ENCODE measurements at regions not wholly inside any gene's neighbourhood (a gene's known extent, or its start where the extent isn't known, plus 50 kb on each side); places are given as distances from the start of the nearest gene placed in this dataset.

DNA sequence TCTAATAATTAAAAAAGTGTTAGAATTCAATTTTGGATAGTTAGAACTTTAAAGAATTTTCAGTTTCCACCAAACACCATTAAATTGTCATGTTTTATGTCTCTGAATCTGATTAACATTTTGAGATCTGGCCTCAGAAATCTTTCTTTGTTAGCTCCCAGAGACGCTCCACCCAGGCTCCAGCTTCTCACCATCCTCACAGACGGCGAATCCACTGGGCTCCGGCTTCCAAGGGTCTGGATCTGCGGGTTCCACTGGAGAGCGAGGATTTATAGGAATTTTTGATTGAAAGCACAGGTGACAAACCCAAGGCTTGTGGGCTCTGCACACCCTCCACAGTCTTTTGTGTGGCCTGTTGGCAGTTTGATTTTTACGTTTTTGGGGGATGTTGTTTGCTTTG lies 160.6 kb downstream of the URI1 start:
- H4K20me1 ChIP-seq (ENCODE audit: insufficient read depth, low read length) = no peaks in the 10 kb centered on the region
- no peak for TF ChIP-seq EZH2phosphoT487 (IDR thresholded peaks at IDR 0.05; ENCODE audit: low read length)
- TF ChIP-seq, protein P1, sequence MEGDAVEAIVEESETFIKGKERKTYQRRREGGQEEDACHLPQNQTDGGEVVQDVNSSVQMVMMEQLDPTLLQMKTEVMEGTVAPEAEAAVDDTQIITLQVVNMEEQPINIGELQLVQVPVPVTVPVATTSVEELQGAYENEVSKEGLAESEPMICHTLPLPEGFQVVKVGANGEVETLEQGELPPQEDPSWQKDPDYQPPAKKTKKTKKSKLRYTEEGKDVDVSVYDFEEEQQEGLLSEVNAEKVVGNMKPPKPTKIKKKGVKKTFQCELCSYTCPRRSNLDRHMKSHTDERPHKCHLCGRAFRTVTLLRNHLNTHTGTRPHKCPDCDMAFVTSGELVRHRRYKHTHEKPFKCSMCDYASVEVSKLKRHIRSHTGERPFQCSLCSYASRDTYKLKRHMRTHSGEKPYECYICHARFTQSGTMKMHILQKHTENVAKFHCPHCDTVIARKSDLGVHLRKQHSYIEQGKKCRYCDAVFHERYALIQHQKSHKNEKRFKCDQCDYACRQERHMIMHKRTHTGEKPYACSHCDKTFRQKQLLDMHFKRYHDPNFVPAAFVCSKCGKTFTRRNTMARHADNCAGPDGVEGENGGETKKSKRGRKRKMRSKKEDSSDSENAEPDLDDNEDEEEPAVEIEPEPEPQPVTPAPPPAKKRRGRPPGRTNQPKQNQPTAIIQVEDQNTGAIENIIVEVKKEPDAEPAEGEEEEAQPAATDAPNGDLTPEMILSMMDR (IDR thresholded peaks at IDR 0.05; ENCODE audit: low read length) = no peak
- H3K9me3 ChIP-seq (replicated peaks; ENCODE audit: insufficient read depth, low read length) = no peaks in the 10 kb centered on the region
- no peak overlapping the region for H3K27ac ChIP-seq (ENCODE audit: low read length)
- no peaks in the 10 kb centered on the region for H3F3A ChIP-seq (ENCODE audit: insufficient read depth, low read length)
- H3K4me3 ChIP-seq (ENCODE audit: low read length) = no peak overlapping the region
- H3K27me3 ChIP-seq (replicated peaks; ENCODE audit: insufficient read depth, low read length) = peaks cover 76% of the 10 kb centered on the region
- no peak for DNase-seq
- no peak overlapping the region for H3K4me2 ChIP-seq (ENCODE audit: low read depth, low read length)
- H2AFZ ChIP-seq (ENCODE audit: low read length) = no peak overlapping the region
- no peak overlapping the region for H3K9ac ChIP-seq (ENCODE audit: low read length)
- H3K79me2 ChIP-seq (ENCODE audit: low read length) = no peaks in the 10 kb centered on the region
- no peaks in the 10 kb centered on the region for H3K9me2 ChIP-seq (replicated peaks; ENCODE audit: insufficient read depth, low read length)
- no peaks in the 10 kb centered on the region for H3K36me3 ChIP-seq (replicated peaks; ENCODE audit: insufficient read depth, low read length)
- no peaks in the 10 kb centered on the region for H3K4me1 ChIP-seq (ENCODE audit: low read length)

DNA sequence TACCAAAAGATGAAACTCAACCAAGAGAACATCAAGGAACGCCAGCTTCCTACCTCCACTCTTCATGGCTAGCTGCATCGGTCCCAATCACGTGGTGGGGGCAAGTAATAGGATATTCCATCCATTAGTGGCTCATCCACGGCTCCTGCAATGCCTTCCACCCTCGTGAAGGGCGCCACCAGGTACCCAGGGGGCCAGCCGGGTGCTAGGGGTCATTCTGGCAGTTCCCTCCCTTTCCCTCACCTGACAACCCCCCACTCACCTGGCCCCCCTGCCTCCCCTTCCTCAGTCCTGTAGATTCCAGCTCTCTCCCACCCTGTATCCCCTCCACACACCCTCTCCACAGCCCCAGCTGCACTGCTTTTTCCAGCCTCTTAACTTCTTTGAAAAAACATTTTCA lies 161.9 kb downstream of the URI1 start:
- Histone ChIP-seq H3K9me3 (replicated peaks; ENCODE audit: insufficient read depth, low read length) (no peaks in the 10 kb centered on the region), H2AFZ (ENCODE audit: low read length) (no peak overlapping the region), H3K27ac (ENCODE audit: low read length) (no peak overlapping the region), H3K4me2 (ENCODE audit: low read depth, low read length) (no peak overlapping the region), H3K9ac (ENCODE audit: low read length) (no peak overlapping the region), H4K20me1 (ENCODE audit: insufficient read depth, low read length) (no peaks in the 10 kb centered on the region), H3K27me3 (replicated peaks; ENCODE audit: insufficient read depth, low read length) (peaks cover 80% of the 10 kb centered on the region), H3K4me3 (ENCODE audit: low read length) (no peak overlapping the region), H3K4me1 (ENCODE audit: low read length) (no peaks in the 10 kb centered on the region), H3K36me3 (replicated peaks; ENCODE audit: insufficient read depth, low read length) (no peaks in the 10 kb centered on the region), H3F3A (ENCODE audit: insufficient read depth, low read length) (no peaks in the 10 kb centered on the region), H3K9me2 (replicated peaks; ENCODE audit: insufficient read depth, low read length) (no peaks in the 10 kb centered on the region), H3K79me2 (ENCODE audit: low read length) (no peaks in the 10 kb centered on the region)
- no peak for DNase-seq
- TF ChIP-seq EZH2 (optimal IDR thresholded peaks at IDR 0.05; ENCODE audit: low read depth, low read length) = no peak
- TF ChIP-seq, protein P1 (IDR thresholded peaks at IDR 0.05; ENCODE audit: low read length) = no peak
- TF ChIP-seq EZH2phosphoT487 (IDR thresholded peaks at IDR 0.05; ENCODE audit: low read length) = no peak

DNA sequence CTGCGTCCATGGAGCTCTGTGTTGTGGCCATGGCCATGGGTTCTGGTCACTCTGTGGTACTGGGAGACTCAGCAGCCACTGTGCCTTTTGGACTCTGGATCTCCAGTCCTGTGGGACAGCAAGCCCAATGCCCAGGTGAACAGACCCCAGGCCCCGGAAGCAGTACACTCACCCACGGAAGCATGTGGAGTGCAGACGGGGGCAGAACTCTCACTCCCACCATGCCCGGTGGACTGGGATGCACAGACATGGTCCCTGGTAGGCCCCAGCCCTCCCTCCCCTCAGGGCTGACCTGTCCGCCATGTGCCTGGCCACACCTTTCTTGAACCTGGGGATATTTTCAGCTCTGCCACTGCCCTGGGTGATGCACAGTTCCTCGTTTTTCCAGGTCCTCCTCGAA lies 163.3 kb downstream of the URI1 start:
- Histone ChIP-seq H3K4me1 (ENCODE audit: low read length) (no peaks in the 10 kb centered on the region), H3K9me2 (replicated peaks; ENCODE audit: insufficient read depth, low read length) (no peaks in the 10 kb centered on the region), H3F3A (ENCODE audit: insufficient read depth, low read length) (no peaks in the 10 kb centered on the region), H3K27ac (ENCODE audit: low read length) (no peak overlapping the region), H3K9me3 (replicated peaks; ENCODE audit: insufficient read depth, low read length) (no peaks in the 10 kb centered on the region), H3K4me3 (ENCODE audit: low read length) (no peak overlapping the region), H3K4me2 (ENCODE audit: low read depth, low read length) (no peak overlapping the region), H3K36me3 (replicated peaks; ENCODE audit: insufficient read depth, low read length) (no peaks in the 10 kb centered on the region), H2AFZ (ENCODE audit: low read length) (no peak overlapping the region), H3K79me2 (ENCODE audit: low read length) (no peaks in the 10 kb centered on the region), H4K20me1 (ENCODE audit: insufficient read depth, low read length) (no peaks in the 10 kb centered on the region), H3K9ac (ENCODE audit: low read length) (no peak overlapping the region), H3K27me3 (replicated peaks; ENCODE audit: insufficient read depth, low read length) (peaks cover 92% of the 10 kb centered on the region)
- DNase-seq = no peak
- TF ChIP-seq EZH2phosphoT487 (IDR thresholded peaks at IDR 0.05; ENCODE audit: low read length) (no peak), EZH2 (optimal IDR thresholded peaks at IDR 0.05; ENCODE audit: low read depth, low read length) (no peak)
- TF ChIP-seq, protein P1 (IDR thresholded peaks at IDR 0.05; ENCODE audit: low read length) = no peak

All from MM.1S (cell line).